Trophoblast cell (in vitro differentiated cells and primary cell): ENCODE measurements at regions not wholly inside any gene's neighbourhood (a gene's known extent, or its start where the extent isn't known, plus 50 kb on each side); places are given as distances from the start of the nearest gene placed in this dataset.

Experiments used
- DNase-seq, 2 donors: peaks; one replicate each; pipeline ENCODE4 v3.0.0-alpha.2; 2016
- H2AFZ ChIP-seq: 2 replicates; pipeline ENCODE4 v1.6.1; 2013; ENCODE audit warnings: low read length, moderate library complexity, mild to moderate bottlenecking; ENCODE audit not compliant: insufficient read depth, poor library complexity
- H2AK5ac ChIP-seq: 2 replicates; pipeline ENCODE4 v1.6.1; 2013; ENCODE audit warnings: mild to moderate bottlenecking, low read length
- H2BK120ac ChIP-seq: 2 replicates; pipeline ENCODE4 v1.6.1; 2013; ENCODE audit warnings: low read length, mild to moderate bottlenecking, moderate library complexity; ENCODE audit not compliant: insufficient read depth, poor library complexity
- H2BK12ac ChIP-seq: 2 replicates; pipeline ENCODE4 v1.6.1; 2013; ENCODE audit warnings: mild to moderate bottlenecking, low read length, moderate library complexity
- H2BK5ac ChIP-seq: 2 replicates; pipeline ENCODE4 v1.6.1; 2013; ENCODE audit warnings: low read length, low read depth, moderate library complexity, mild to moderate bottlenecking; ENCODE audit not compliant: poor library complexity
- H3K14ac ChIP-seq: 2 replicates; pipeline ENCODE4 v1.6.1; 2013; ENCODE audit warnings: mild to moderate bottlenecking, low read length
- H3K18ac ChIP-seq: 2 replicates; pipeline ENCODE4 v1.6.1; 2013; ENCODE audit warnings: mild to moderate bottlenecking, low read length
- H3K23ac ChIP-seq: 2 replicates; pipeline ENCODE4 v1.6.1; 2013; ENCODE audit warnings: low read length
- H3K27ac ChIP-seq: 2 replicates; pipeline ENCODE4 v1.5.1; 2013; ENCODE audit warnings: low read depth, mild to moderate bottlenecking, inconsistent platforms, low read length, moderate library complexity
- H3K27me3 ChIP-seq: 2 replicates; pipeline ENCODE4 v1.6.1; 2013; ENCODE audit warnings: inconsistent platforms, mild to moderate bottlenecking, low read length, moderate library complexity; ENCODE audit not compliant: insufficient read depth
- H3K36me3 ChIP-seq, 2 experiments: 1 replicate in 1 of 2; 2 replicates in 1 of 2; pipeline ENCODE4 v1.6.1; 2013; ENCODE audit warnings: low read length in 2 of 2, mild to moderate bottlenecking in 2 of 2, moderate library complexity in 1 of 2; ENCODE audit not compliant: insufficient read depth in 2 of 2, control insufficient read depth in 1 of 2
- H3K4ac ChIP-seq: 2 replicates; pipeline ENCODE4 v1.6.1; 2013; ENCODE audit warnings: low read depth, mild to moderate bottlenecking, low read length, moderate library complexity
- H3K4me1 ChIP-seq, 2 experiments: 1 replicate in 1 of 2; 2 replicates in 1 of 2; pipeline ENCODE4 v1.6.1; 2013; ENCODE audit warnings: low read length in 2 of 2, mild to moderate bottlenecking in 2 of 2, moderate library complexity in 1 of 2; ENCODE audit not compliant: insufficient read depth in 2 of 2, control insufficient read depth in 1 of 2
- H3K4me2 ChIP-seq: 2 replicates; pipeline ENCODE4 v1.6.1; 2013; ENCODE audit warnings: inconsistent platforms, mild to moderate bottlenecking, low read length, moderate library complexity
- H3K4me3 ChIP-seq: 2 replicates; pipeline ENCODE4 v1.5.1; 2013; ENCODE audit warnings: mild to moderate bottlenecking, low read depth, low read length, inconsistent platforms
- H3K79me1 ChIP-seq: one replicate; pipeline ENCODE4 v1.6.1; 2013; ENCODE audit warnings: low read length
- H3K79me2 ChIP-seq: 2 replicates; pipeline ENCODE4 v1.6.1; 2013; ENCODE audit warnings: low read length, mild to moderate bottlenecking; ENCODE audit not compliant: control insufficient read depth, insufficient read depth, poor library complexity
- H3K9ac ChIP-seq: 2 replicates; pipeline ENCODE4 v1.6.1; 2013; ENCODE audit warnings: mild to moderate bottlenecking, low read length
- H3K9me3 ChIP-seq: 2 replicates; pipeline ENCODE4 v1.6.1; 2013; ENCODE audit warnings: low read depth, mild to moderate bottlenecking, control low read depth, inconsistent platforms, low read length; ENCODE audit not compliant: insufficient read depth
- H4K12ac ChIP-seq: 2 replicates; pipeline ENCODE4 v1.6.1; 2013; ENCODE audit warnings: low read depth, mild to moderate bottlenecking, low read length, moderate library complexity
- H4K8ac ChIP-seq: 2 replicates; pipeline ENCODE4 v1.6.1; 2013; ENCODE audit warnings: low read depth, mild to moderate bottlenecking, low read length, moderate library complexity
- H4K91ac ChIP-seq: one replicate; pipeline ENCODE4 v1.6.1; 2013; ENCODE audit warnings: low read depth, mild to moderate bottlenecking, low read length, moderate library complexity
- WGBS: extraction: QIAGEN DNeasy Blood & Tissue Kit; methylation state at CpG from one replicate; pipeline ENCODE4 v1.1.7; 2013; ENCODE audit warnings: missing lambda C conversion rate; ENCODE audit not compliant: insufficient read length, insufficient coverage; ENCODE audit errors: extremely low coverage; 5-methylcytosine and 5-hydroxymethylcytosine counted together

GRCh38 chr20:39581034-39581433 is 618.9 kb downstream of the DHX35 start:
- Histone ChIP-seq H3K4me1 (no peaks in the 10 kb centered on the region), H4K91ac (no peak overlapping the region), H2AFZ (no peak overlapping the region), H2BK5ac (no peak overlapping the region), H3K36me3 (no peaks in the 10 kb centered on the region), H3K18ac (no peak overlapping the region), H3K27me3 (no peaks in the 10 kb centered on the region), H3K4me3 (no peak overlapping the region), H3K9ac (no peak overlapping the region), H3K79me1 (no peaks in the 10 kb centered on the region), H2AK5ac (no peak overlapping the region), H3K4me2 (no peak overlapping the region), H2BK12ac (no peak overlapping the region), H4K12ac (no peak overlapping the region), H3K4ac (no peak overlapping the region), H3K79me2 (no peaks in the 10 kb centered on the region), H3K9me3 (no peaks in the 10 kb centered on the region), H2BK120ac (no peak overlapping the region), H3K27ac (no peak overlapping the region), H3K14ac (no peak overlapping the region), H3K23ac (no peak overlapping the region), H4K8ac (no peak overlapping the region)
- no CpG with 5 or more reads among the region's 1 CpG for WGBS
- no peak for DNase-seq

GRCh38 chr20:39576771-39577170 is 614.6 kb downstream of the DHX35 start:
- Histone ChIP-seq H3K9ac (no peak overlapping the region), H3K4me2 (no peak overlapping the region), H2BK5ac (no peak overlapping the region), H3K14ac (no peak overlapping the region), H3K23ac (no peak overlapping the region), H3K79me1 (no peaks in the 10 kb centered on the region), H2BK12ac (no peak overlapping the region), H3K4ac (no peak overlapping the region), H2AFZ (no peak overlapping the region), H4K12ac (no peak overlapping the region), H4K91ac (no peak overlapping the region), H3K18ac (no peak overlapping the region), H3K79me2 (no peaks in the 10 kb centered on the region), H3K36me3 (no peaks in the 10 kb centered on the region), H3K4me1 (no peaks in the 10 kb centered on the region), H2AK5ac (no peak overlapping the region), H3K27me3 (no peaks in the 10 kb centered on the region), H2BK120ac (no peak overlapping the region), H3K27ac (no peak overlapping the region), H3K9me3 (no peaks in the 10 kb centered on the region), H4K8ac (no peak overlapping the region), H3K4me3 (no peak overlapping the region)
- DNase-seq, result no peak
- no CpG with 5 or more reads among the region's 5 CpGs for WGBS

- no peak overlapping the region for H3K4me2 ChIP-seq
- no peak overlapping the region for H3K27ac ChIP-seq
These were observed 611.9 kb downstream of the DHX35 start for GRCh38 chr20:39574061-39574460.

GRCh38 chr20:39571171-39571570 is 609.0 kb downstream of the DHX35 start:
- H4K91ac ChIP-seq, result no peak overlapping the region
- no peak overlapping the region for H3K23ac ChIP-seq
- no peaks in the 10 kb centered on the region for H3K4me1 ChIP-seq
- no peak overlapping the region for H2BK12ac ChIP-seq
- no peak overlapping the region for H2AFZ ChIP-seq
- no peak overlapping the region for H3K4me3 ChIP-seq
- H4K12ac ChIP-seq, result no peak overlapping the region
- no peak overlapping the region for H3K27ac ChIP-seq
- no peak overlapping the region for H3K9ac ChIP-seq
- H3K36me3 ChIP-seq, result no peaks in the 10 kb centered on the region
- H2BK5ac ChIP-seq, result no peak overlapping the region
- H3K14ac ChIP-seq, result no peak overlapping the region
- H3K9me3 ChIP-seq, result no peaks in the 10 kb centered on the region
- no peaks in the 10 kb centered on the region for H3K79me1 ChIP-seq
- no peaks in the 10 kb centered on the region for H3K79me2 ChIP-seq
- WGBS, result no CpG with 5 or more reads among the region's 5 CpGs
- H4K8ac ChIP-seq, result no peak overlapping the region
- no peak for DNase-seq
- no peak overlapping the region for H2BK120ac ChIP-seq
- H3K18ac ChIP-seq, result no peak overlapping the region
- H2AK5ac ChIP-seq, result no peak overlapping the region
- H3K27me3 ChIP-seq, result no peaks in the 10 kb centered on the region
- no peak overlapping the region for H3K4ac ChIP-seq
- no peak overlapping the region for H3K4me2 ChIP-seq

More at GRCh38 chr20:39574061-39574460, 611.9 kb downstream of the DHX35 start:
- no peak overlapping the region for H4K91ac ChIP-seq
- no peaks in the 10 kb centered on the region for H3K79me1 ChIP-seq
- H3K36me3 ChIP-seq, result no peaks in the 10 kb centered on the region
- H3K4me1 ChIP-seq, result no peaks in the 10 kb centered on the region
- H3K9me3 ChIP-seq, result no peaks in the 10 kb centered on the region
- no peak overlapping the region for H4K12ac ChIP-seq
- no peak overlapping the region for H2BK12ac ChIP-seq
- no peaks in the 10 kb centered on the region for H3K79me2 ChIP-seq
- H2BK5ac ChIP-seq, result no peak overlapping the region
- no peak for DNase-seq
- no peak overlapping the region for H3K14ac ChIP-seq
- no peak overlapping the region for H2AFZ ChIP-seq
- H2BK120ac ChIP-seq, result no peak overlapping the region
- no peak overlapping the region for H3K4ac ChIP-seq
- no CpG with 5 or more reads among the region's 2 CpGs for WGBS
- H3K27me3 ChIP-seq, result no peaks in the 10 kb centered on the region
- no peak overlapping the region for H3K18ac ChIP-seq
- no peak overlapping the region for H2AK5ac ChIP-seq
- H3K23ac ChIP-seq, result no peak overlapping the region
- H3K9ac ChIP-seq, result no peak overlapping the region
- H3K4me3 ChIP-seq, result no peak overlapping the region
- H4K8ac ChIP-seq, result no peak overlapping the region
